HEK293T (cell line): ENCODE measurements at regions not wholly inside any gene's neighbourhood (a gene's known extent, or its start where the extent isn't known, plus 50 kb on each side); places are given as distances from the start of the nearest gene placed in this dataset.

ENCODE experiments used
- ELF4 ChIP-seq: fragments of 450-650 bp; IDR thresholded peaks from 2 replicates; pipeline ENCODE4 v1.6.1; 2017; ENCODE audit warnings: antibody characterized with exemption
- L3MBTL2 ChIP-seq: fragments of 450-650 bp; conservative IDR thresholded peaks from 2 replicates; pipeline ENCODE4 v1.6.1; 2016; ENCODE audit warnings: mild to moderate bottlenecking
- ZNF384 ChIP-seq: fragments of 450-650 bp; IDR thresholded peaks from 2 replicates; pipeline ENCODE4 v1.6.1; 2016
- TF ChIP-seq, protein P1 (sequence below): fragments of 450-650 bp; IDR thresholded peaks from 2 replicates; pipeline ENCODE4 v1.6.1; 2016

DNA sequence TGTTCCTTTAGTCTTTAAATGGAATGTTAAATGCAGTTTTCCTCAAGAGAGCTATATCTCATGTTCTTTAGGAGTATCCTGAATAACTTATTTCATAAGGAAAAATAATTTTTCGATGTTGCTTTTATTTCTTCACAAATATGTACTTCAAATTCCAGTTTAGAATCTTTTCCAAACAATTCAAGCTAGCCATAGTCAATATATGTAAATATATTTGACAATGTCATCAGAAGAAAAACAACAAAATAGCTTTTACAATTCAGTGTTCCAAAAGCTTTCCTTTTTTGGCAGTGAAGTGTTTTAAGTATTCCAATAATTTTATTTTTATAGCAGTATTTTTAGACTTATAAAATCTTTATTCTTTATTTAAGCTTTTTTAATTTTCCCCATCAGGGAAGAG is 1532.0 kb downstream of the PCDH18 start:
- TF ChIP-seq ZNF384 (no peak), L3MBTL2 (no peak), ELF4 (no peak)
- TF ChIP-seq, protein P1, sequence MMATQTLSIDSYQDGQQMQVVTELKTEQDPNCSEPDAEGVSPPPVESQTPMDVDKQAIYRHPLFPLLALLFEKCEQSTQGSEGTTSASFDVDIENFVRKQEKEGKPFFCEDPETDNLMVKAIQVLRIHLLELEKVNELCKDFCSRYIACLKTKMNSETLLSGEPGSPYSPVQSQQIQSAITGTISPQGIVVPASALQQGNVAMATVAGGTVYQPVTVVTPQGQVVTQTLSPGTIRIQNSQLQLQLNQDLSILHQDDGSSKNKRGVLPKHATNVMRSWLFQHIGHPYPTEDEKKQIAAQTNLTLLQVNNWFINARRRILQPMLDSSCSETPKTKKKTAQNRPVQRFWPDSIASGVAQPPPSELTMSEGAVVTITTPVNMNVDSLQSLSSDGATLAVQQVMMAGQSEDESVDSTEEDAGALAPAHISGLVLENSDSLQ, result no peak
